GM23338 (cell line): ENCODE measurements at regions not wholly inside any gene's neighbourhood (a gene's known extent, or its start where the extent isn't known, plus 50 kb on each side); places are given as distances from the start of the nearest gene placed in this dataset.

Experiments
- ATAC-seq: fragments of 200-7000 bp; cut with Tn5 transposase; 3 replicates; pipeline ENCODE4 v1.9.1; 2020
- DNase-seq: peaks from one replicate; pipeline ENCODE4 v3.0.0-alpha.2; 2015; ENCODE audit warnings: low spot score
- H2AFZ ChIP-seq: fragments of 200-600 bp; sonication (generic); 2 replicates; pipeline ENCODE4 v1.8.0; 2016; ENCODE audit warnings: antibody characterized with exemption, mild to moderate bottlenecking, moderate library complexity
- H3F3A ChIP-seq: fragments of 200-600 bp; sonication (generic); replicated peaks from 2 replicates; pipeline ENCODE4 v1.8.0; 2017; ENCODE audit warnings: antibody characterized with exemption, mixed run types, low read depth
- H3K27ac ChIP-seq: fragments of 200-600 bp; sonication (generic); 2 replicates; pipeline ENCODE4 v1.6.1; 2016; ENCODE audit warnings: low read depth
- H3K27me3 ChIP-seq: fragments of 200-600 bp; sonication (generic); 2 replicates; pipeline ENCODE4 v1.8.0; 2016; ENCODE audit warnings: mild to moderate bottlenecking, mixed run types, moderate library complexity; ENCODE audit not compliant: insufficient read depth
- H3K36me3 ChIP-seq: fragments of 200-600 bp; sonication (generic); 2 replicates; pipeline ENCODE4 v1.8.0; 2016; ENCODE audit warnings: mild to moderate bottlenecking; ENCODE audit not compliant: insufficient read depth
- H3K4me1 ChIP-seq: fragments of 200-600 bp; sonication (generic); 2 replicates; pipeline ENCODE4 v1.8.0; 2016; ENCODE audit warnings: mild to moderate bottlenecking, moderate library complexity; ENCODE audit not compliant: insufficient read depth
- H3K4me2 ChIP-seq: fragments of 200-600 bp; sonication (generic); 2 replicates; pipeline ENCODE4 v1.7.1; 2017; ENCODE audit warnings: mixed run types
- H3K4me3 ChIP-seq: fragments of 200-600 bp; sonication (generic); 2 replicates; pipeline ENCODE4 v1.6.1; 2016; ENCODE audit warnings: mixed run types
- H3K79me2 ChIP-seq: fragments of 200-600 bp; sonication (generic); replicated peaks from 2 replicates; pipeline ENCODE4 v1.8.0; 2017; ENCODE audit warnings: mild to moderate bottlenecking; ENCODE audit not compliant: insufficient read depth
- H3K9me2 ChIP-seq: fragments of 200-600 bp; sonication (generic); 2 replicates; pipeline ENCODE4 v1.8.0; 2017; ENCODE audit not compliant: insufficient read depth
- H4K20me1 ChIP-seq: fragments of 200-600 bp; sonication (generic); replicated peaks from 2 replicates; pipeline ENCODE4 v1.8.0; 2017; ENCODE audit warnings: mild to moderate bottlenecking; ENCODE audit not compliant: insufficient read depth
- H3K27ac Mint-ChIP-seq: 2 replicates; pipeline ENCODE4 v1.8.0; 2020; ENCODE audit warnings: inconsistent platforms, mild to moderate bottlenecking, moderate library complexity, mixed read lengths
- H3K27me3 Mint-ChIP-seq: 3 replicates; pipeline ENCODE4 v1.8.0; 2022; ENCODE audit warnings: low read depth, mild to moderate bottlenecking, moderate library complexity, mixed read lengths, inconsistent platforms; ENCODE audit not compliant: insufficient read depth, poor library complexity
- H3K36me3 Mint-ChIP-seq: 3 replicates; pipeline ENCODE4 v1.8.0; 2021; ENCODE audit warnings: low read depth, mild to moderate bottlenecking, inconsistent platforms, moderate library complexity, mixed read lengths
- H3K4me1 Mint-ChIP-seq: 3 replicates; pipeline ENCODE4 v1.8.0; 2020; ENCODE audit warnings: mild to moderate bottlenecking, inconsistent platforms, mixed read lengths
- H3K4me3 Mint-ChIP-seq: 3 replicates; pipeline ENCODE4 v1.8.0; 2021; ENCODE audit warnings: moderate library complexity, mild to moderate bottlenecking, inconsistent platforms, mixed read lengths
- H3K9me3 Mint-ChIP-seq: 3 replicates; pipeline ENCODE4 v1.8.0; 2020; ENCODE audit warnings: moderate library complexity, mild to moderate bottlenecking, inconsistent platforms, mixed read lengths
- CREB1 ChIP-seq: fragments of 250-450 bp; sonication (Bioruptor Pico); IDR thresholded peaks from 2 replicates; pipeline ENCODE4 v1.5.0; 2020; ENCODE audit warnings: low read depth, mild to moderate bottlenecking, moderate library complexity
- CTCF ChIP-seq, 2 experiments: fragments of 200-600 bp in 1 of 2; sonication (generic) in 1 of 2; conservative IDR thresholded peaks; 2 replicates each; pipeline versions ENCODE4 v1.5.1 to v1.6.1; 2016 to 2017; ENCODE audit warnings: antibody characterized with exemption in 2 of 2, low read depth in 2 of 2, mild to moderate bottlenecking in 2 of 2, moderate library complexity in 1 of 2
- ETS1 ChIP-seq: IDR thresholded peaks from 2 replicates; pipeline ENCODE4 v1.6.1; 2016; ENCODE audit warnings: antibody characterized with exemption
- EZH2 ChIP-seq: fragments of 200-600 bp; sonication (generic); IDR thresholded peaks from one replicate; pipeline ENCODE4 v1.8.0; 2017; ENCODE audit warnings: antibody characterized with exemption, mild to moderate bottlenecking, low read depth; ENCODE audit not compliant: unreplicated experiment
- EZH2phosphoT487 ChIP-seq: fragments of 200-600 bp; sonication (generic); IDR thresholded peaks from one replicate; pipeline ENCODE4 v1.8.1; 2018; ENCODE audit warnings: antibody characterized with exemption; ENCODE audit not compliant: unreplicated experiment
- JUNB ChIP-seq: IDR thresholded peaks from one replicate; pipeline ENCODE4 v1.6.1; 2016; ENCODE audit warnings: antibody characterized with exemption; ENCODE audit not compliant: unreplicated experiment
- NANOG ChIP-seq: IDR thresholded peaks from 2 replicates; pipeline ENCODE4 v1.6.1; 2016; ENCODE audit warnings: antibody characterized with exemption, borderline replicate concordance
- POLR2AphosphoS5 ChIP-seq: IDR thresholded peaks from 2 replicates; pipeline ENCODE4 v1.6.1; 2016; ENCODE audit warnings: antibody characterized with exemption, low read depth
- REST ChIP-seq: IDR thresholded peaks from one replicate; pipeline ENCODE4 v1.6.1; 2018; ENCODE audit warnings: antibody characterized with exemption; ENCODE audit not compliant: unreplicated experiment
- STAT1 ChIP-seq: IDR thresholded peaks from one replicate; pipeline ENCODE4 v1.6.1; 2016; ENCODE audit warnings: antibody characterized with exemption; ENCODE audit not compliant: unreplicated experiment
- ZNF114 ChIP-seq: fragments of 250-450 bp; sonication (Bioruptor Pico); IDR thresholded peaks from 2 replicates; pipeline ENCODE4 v1.5.0; 2020; ENCODE audit warnings: mild to moderate bottlenecking, moderate library complexity
- ZNF331 ChIP-seq: fragments of 250-450 bp; sonication (Bioruptor Pico); IDR thresholded peaks from 2 replicates; pipeline ENCODE4 v1.5.0; 2020; ENCODE audit warnings: low read depth, mild to moderate bottlenecking, moderate library complexity
- ZNF462 ChIP-seq: fragments of 250-450 bp; sonication (Bioruptor Pico); IDR thresholded peaks from 2 replicates; pipeline ENCODE4 v1.5.0; 2020; ENCODE audit warnings: mild to moderate bottlenecking, moderate library complexity

- TF ChIP-seq STAT1: no peak
These were observed 222.8 kb downstream of the CGGBP1 start (continued) for GRCh38 chr3:87836026-87836425.

GRCh38 chr3:87835236-87835635 lies 223.6 kb downstream of the CGGBP1 start:
- no peaks in the 10 kb centered on the region for H3K36me3 ChIP-seq
- H3K9me3 Mint-ChIP-seq: peaks cover 5% of the 10 kb centered on the region; the same call in 2 of the 3 replicates
- peaks cover 5% of the 10 kb centered on the region; the same call in 1 of the 3 replicates for H3K36me3 Mint-ChIP-seq
- no peaks in the 10 kb centered on the region for H3K4me1 ChIP-seq
- H3K4me2 ChIP-seq: no peak overlapping the region
- DNase-seq (no peak), ATAC-seq (no peak)
- H3K4me3 ChIP-seq: no peak overlapping the region
- no peak overlapping the region for H3K27ac Mint-ChIP-seq
- H3K4me1 Mint-ChIP-seq: no peaks in the 10 kb centered on the region
- H2AFZ ChIP-seq: no peak overlapping the region
- no peak overlapping the region for H3K4me3 Mint-ChIP-seq
- no peaks in the 10 kb centered on the region for H4K20me1 ChIP-seq
- no peaks in the 10 kb centered on the region for H3K79me2 ChIP-seq
- H3K27me3 Mint-ChIP-seq: no peaks in the 10 kb centered on the region
- TF ChIP-seq ZNF462 (CRISPR knock-in tag): no peak
- no peak for TF ChIP-seq EZH2phosphoT487
- no peak for TF ChIP-seq JUNB
- TF ChIP-seq REST: no peak
- no peak for TF ChIP-seq CTCF (conservative IDR thresholded peaks at IDR 0.05; ENCODE audit: low read depth in 2 of 2)
- TF ChIP-seq CREB1 (CRISPR knock-in tag): no peak
- TF ChIP-seq EZH2: no peak
- TF ChIP-seq POLR2AphosphoS5: no peak
- no peak for TF ChIP-seq ZNF331 (CRISPR knock-in tag)
- no peak for TF ChIP-seq ETS1
- no peak for TF ChIP-seq ZNF114
- no peak for TF ChIP-seq NANOG
- no peak for TF ChIP-seq STAT1
- no peaks in the 10 kb centered on the region for H3K9me2 ChIP-seq
- no peaks in the 10 kb centered on the region for H3K27me3 ChIP-seq
- no peak overlapping the region for H3K27ac ChIP-seq
- no peaks in the 10 kb centered on the region for H3F3A ChIP-seq
